Transverse colon (tissue), 4 donors: ENCODE measurements at regions not wholly inside any gene's neighbourhood (a gene's known extent, or its start where the extent isn't known, plus 50 kb on each side); places are given as distances from the start of the nearest gene placed in this dataset.

ENCODE experiments used
- POLR2AphosphoS5 ChIP-seq, 3 donors: sonication (generic); formaldehyde crosslinking; IDR thresholded peaks; one replicate each; pipeline ENCODE4 v1.6.1; 2016; ENCODE audit warnings: antibody characterized with exemption in 3 of 3
- TF ChIP-seq, protein P1 (sequence below), 5 experiments: fragments of 200-600 bp in 3 of 5; fragments of 450-650 bp in 2 of 5; sonication (generic) in 3 of 5; IDR thresholded peaks; 1 replicate in 2 of 5; 2 replicates in 3 of 5; pipeline ENCODE4 v1.5.1; 2016 to 2017; ENCODE audit warnings: antibody characterized with exemption in 5 of 5, inconsistent platforms in 3 of 5, mild to moderate bottlenecking in 2 of 5, moderate library complexity in 1 of 5

DNA sequence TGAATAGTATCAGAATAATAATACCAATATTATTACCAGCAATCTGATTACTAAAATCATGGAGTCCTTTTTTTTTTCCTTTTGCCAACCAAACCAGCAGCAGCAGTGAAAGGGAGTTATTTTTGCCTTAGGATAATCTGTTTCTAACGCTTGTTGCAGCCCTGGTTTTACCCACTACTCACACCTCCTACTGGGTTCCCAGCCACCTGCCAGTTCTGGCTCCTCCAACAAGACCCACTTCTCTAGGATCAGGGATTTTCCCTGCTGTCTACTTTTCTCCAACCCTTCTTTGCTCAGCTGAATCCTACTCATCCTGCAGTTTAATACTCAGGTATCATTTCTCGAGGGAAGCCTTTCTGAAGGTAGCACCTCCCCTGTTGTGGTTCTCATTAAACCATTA, 96.8 kb upstream of the BCAR3 start:
- TF ChIP-seq, protein P1, sequence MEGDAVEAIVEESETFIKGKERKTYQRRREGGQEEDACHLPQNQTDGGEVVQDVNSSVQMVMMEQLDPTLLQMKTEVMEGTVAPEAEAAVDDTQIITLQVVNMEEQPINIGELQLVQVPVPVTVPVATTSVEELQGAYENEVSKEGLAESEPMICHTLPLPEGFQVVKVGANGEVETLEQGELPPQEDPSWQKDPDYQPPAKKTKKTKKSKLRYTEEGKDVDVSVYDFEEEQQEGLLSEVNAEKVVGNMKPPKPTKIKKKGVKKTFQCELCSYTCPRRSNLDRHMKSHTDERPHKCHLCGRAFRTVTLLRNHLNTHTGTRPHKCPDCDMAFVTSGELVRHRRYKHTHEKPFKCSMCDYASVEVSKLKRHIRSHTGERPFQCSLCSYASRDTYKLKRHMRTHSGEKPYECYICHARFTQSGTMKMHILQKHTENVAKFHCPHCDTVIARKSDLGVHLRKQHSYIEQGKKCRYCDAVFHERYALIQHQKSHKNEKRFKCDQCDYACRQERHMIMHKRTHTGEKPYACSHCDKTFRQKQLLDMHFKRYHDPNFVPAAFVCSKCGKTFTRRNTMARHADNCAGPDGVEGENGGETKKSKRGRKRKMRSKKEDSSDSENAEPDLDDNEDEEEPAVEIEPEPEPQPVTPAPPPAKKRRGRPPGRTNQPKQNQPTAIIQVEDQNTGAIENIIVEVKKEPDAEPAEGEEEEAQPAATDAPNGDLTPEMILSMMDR (IDR thresholded peaks at IDR 0.05) = no peak
- no peak for TF ChIP-seq POLR2AphosphoS5 (IDR thresholded peaks at IDR 0.05)
